Retina (tissue), 1 donor: ENCODE measurements at regions not wholly inside any gene's neighbourhood (a gene's known extent, or its start where the extent isn't known, plus 50 kb on each side); places are given as distances from the start of the nearest gene placed in this dataset.
"Not testable (repeated sequence)": the region's sequence is repeated elsewhere in the genome, so short reads cannot be mapped to it uniquely, and the experiment has no call there.

Experiments
- DNase-seq: peaks from one replicate; pipeline ENCODE4 v3.0.0-alpha.2; 2016

DNA sequence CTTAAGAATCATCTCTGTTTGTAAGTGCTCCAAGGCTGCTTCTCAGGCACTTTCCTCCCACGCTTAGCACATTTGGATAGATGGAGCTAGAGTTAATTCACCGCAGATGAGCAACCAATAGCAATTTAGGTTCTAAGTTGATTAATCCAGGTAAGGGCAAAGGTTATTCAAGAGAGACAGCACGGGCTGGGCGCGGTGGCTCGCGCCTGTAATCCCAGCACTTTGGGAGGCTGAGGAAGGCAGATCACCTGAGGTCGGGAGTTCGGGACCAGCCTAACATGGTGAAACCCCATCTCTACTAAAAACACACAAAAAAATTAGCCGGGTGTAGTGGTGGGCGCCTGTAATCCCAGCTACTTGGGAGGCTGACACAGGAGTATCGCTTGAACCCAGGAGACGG lies 54.5 kb upstream of the UNC13C start:
- DNase-seq, result not testable (repeated sequence)

DNA sequence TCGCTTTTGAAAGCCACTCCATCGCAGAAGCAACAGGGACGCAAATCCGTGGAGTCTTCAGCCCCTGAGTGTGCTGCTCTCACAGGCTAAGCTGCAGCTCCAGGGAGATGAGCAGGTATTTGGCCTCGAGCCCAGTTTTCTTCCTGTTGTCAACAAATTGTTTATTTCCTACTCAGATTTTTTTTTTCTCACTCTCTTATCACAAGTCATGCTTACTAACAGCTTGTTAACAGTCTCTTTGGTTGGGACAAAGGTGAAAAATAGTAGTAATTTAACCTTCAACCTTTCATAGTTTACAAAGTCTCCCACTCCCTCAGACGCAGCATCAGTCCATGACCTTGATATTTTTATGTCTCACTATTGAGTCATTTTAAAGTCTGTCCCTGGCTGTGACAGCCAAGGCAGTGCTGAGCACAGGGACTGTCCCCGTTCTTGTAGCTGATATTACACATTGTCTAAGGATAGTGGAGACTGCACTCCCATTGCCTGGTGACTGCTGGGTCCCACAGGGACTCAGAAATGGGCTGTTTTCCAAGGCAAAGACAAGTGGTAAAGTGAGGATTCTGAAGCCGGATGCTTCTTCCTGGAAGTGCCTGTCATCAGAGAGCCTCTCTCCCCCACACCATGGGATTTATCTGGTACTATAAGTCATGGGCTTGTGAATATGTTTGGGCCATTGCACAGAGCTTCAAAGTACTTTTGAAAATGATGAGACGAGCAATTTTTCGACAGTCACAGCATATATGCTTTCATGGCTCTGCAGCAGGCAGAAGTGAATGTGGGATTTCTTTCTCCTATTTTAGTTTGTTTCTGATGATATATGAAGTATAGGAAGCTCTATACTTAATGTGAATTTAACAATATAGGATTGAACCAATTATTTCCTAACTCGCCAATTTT lies 59.8 kb upstream of the UNC13C start:
- DNase-seq, result peak; percentile 5

DNA sequence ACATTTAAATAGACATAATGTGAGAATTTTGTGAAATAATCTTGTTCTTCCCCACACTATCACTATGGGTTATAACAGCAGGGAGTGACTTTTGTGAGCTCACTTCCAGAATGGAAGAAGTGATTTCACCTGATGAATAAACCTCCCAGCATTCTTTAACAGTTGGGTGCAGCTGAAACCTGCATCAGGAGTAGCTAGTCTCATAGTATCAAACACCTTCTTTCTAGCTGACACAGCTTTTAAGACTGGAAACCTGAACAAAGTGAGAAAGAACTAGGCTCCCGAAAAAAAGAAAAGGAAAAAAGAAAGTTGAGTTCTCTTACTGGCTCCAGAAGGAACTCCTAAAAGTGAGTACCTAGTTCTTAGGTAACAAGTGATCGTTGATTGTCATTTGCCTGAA lies 61.1 kb upstream of the UNC13C start:
- DNase-seq, result no peak

DNA sequence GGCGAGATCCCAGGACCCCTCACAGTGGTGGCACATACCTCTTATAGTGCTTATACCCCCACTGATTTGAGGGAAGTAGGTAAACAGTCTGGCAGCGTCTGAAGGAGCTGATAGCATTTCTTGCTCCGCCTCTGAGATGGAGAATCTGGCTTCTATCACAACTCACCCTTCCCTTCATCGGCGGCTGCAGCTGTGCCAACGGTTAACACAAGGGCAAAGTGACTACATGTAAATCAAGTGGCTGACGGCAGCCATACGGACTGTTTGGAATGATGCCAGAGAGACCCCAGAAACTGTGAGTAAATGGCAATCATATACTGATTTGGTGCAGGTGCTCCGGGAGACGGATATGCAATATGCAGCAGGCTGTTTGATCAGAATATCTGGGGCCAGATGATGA lies 66.8 kb upstream of the UNC13C start:
- no peak for DNase-seq

DNA sequence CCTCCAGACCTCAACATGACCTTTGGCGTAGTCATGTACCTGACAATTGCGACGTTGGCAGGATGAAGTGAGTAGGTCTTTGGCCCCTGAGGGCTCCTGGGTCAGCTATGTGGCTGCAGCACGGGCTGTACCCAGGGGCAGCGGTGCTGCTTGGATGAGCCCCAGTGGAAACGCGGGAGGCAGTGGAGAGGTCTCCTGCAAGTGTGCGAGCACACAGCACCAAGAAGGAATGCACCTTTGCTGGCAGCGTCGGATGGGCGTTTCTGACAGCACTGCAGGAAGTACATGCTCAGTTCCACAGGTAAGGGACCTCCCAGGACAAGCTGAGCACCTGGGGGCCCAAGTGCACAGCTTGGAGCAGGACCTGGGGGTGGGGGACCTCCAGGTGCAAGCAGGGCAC lies 67.4 kb upstream of the UNC13C start:
- DNase-seq, result no peak

DNA sequence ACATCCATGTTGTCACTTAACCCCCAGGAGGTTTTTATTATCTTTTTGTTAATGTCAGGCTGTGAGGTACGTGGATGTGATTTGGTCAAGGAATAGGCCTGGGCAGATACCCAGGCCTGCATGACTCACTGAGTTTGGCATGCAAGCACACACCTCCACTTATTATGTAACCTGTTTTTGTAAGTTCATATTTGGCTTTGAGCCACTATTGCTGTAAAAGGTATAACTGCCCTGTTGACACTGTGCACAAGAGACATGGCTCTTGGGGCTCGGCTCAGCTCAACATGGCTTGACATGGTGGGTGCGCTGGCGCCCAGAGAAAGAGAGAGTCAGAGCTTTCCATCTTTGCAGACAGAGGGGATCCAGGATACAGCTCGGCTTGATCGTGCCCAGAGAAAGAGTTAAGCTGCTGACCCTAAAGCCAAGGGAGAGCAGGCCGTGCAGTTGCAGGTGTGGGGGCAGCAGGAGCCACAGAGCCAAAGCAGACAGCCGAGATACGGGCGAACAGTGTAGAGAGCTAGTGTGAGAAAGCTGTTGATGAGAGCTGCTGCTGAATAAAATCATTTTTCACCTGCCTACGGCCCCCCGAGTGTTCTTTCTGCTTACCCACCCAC lies 67.9 kb upstream of the UNC13C start:
- no peak for DNase-seq

DNA sequence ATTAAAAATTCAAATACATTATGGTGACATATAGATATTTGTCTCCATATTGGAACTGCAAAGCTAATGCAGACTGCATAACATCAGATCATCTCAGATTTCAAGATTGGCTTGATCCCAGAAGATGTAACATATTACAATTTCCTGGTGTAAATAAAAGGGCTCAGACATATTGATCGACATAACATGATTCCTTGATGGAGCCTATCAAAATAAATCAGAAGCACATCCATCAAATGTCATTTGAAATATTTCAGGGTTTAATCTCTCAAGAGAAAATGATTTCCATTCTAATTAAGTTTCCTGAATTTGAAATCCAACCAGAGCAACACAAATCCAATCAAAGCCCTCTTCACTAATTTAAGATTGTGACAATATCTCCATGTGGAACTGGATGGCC lies 75.1 kb upstream of the UNC13C start:
- peak; percentile 30 for DNase-seq

DNA sequence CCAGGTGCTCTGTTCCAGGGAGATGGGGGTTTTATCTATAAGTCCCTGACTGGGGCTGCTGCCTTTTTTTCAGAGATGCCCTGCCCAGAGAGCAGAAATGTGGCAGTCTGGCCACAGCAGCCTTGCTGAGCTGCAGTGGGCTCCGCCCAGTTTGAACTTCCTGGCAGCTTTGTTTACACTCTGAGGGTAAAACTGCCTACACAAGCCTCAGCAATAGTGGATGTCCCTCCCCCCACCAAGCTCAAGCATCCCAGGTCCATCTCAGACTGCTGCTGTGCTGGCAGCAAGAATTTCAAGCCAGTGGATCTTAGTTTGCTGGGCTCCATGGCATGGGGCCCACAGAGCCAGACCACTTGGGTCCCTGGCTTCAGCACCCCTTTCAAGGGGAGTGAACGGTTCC lies 84.8 kb upstream of the UNC13C start:
- not testable (repeated sequence) for DNase-seq

DNA sequence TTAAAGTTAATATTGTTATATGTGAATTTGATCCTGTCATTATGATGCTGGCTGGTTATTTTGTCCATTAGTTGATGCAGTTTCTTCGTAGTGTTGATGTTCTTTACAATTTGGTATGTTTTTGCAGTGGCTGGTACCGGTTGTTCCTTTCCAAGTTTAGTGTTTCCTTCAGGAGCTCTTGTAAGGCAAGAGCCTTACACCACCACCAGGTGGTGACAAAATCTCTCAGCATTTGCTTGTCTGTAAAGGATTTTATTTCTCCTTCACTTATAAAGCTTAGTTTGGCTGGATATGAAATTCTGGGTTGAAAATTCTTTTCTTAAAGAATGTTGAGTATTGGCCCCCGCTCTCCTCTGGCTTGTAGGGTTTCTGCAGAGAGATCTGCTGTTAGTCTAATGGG lies 86.4 kb upstream of the UNC13C start:
- DNase-seq, result not testable (repeated sequence)

DNA sequence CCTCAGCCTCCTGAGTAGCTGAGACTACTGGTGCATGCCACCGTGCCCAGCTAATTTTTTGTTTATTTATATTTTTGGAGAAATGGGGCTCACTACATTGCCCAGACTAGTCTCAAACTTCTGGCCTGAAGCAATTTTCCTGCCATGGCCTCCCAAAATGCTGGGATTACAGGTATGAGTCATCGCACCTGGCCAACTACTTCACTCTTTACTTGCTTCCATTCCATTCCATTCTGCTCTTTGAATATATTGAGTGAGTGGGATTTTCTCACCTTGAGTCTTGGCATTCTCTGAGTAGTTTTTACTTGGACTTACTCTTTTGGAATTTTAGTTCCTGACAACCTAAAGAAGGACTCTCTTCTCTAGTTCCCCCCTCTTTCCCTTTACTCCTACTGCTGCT lies 93.8 kb upstream of the UNC13C start:
- DNase-seq, result no peak

DNA sequence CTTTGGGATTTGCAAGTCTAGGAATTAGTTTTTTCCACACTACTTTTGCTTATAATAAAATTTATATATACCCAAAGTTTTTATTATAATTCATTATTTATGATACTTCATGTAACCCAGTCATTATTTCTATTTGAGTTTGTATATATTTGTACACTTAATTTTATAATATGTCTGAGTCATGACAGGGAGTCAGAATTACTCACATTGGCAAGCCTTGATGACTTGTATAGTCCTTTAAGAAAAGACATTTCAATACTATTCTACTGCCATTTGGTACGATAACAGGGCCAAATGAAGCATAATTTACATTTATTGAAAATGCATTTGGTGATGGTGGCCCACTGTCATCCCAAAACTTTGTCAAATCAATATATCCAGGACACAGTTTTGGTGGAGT lies 95.9 kb upstream of the UNC13C start:
- no peak for DNase-seq

DNA sequence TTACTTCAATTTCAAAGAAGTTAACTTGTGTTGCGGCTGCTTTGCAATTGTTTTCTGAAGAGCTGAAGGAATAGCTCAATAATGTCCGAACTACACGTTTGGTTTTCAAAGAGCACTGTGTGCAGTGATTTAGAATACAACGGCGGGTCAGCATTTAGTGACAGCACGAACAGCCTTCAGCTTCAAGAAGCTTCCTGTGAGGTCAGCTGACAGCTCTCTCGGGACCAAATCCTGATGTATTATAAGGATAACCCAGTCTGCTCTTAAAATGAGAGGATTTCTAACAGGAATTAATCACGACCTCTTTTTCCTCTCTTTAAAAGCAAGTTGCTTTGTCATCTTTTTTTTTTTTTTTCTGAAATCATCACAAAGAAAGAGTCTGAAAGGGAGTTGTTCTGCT lies 97.9 kb upstream of the UNC13C start:
- peak; percentile 21 for DNase-seq

DNA sequence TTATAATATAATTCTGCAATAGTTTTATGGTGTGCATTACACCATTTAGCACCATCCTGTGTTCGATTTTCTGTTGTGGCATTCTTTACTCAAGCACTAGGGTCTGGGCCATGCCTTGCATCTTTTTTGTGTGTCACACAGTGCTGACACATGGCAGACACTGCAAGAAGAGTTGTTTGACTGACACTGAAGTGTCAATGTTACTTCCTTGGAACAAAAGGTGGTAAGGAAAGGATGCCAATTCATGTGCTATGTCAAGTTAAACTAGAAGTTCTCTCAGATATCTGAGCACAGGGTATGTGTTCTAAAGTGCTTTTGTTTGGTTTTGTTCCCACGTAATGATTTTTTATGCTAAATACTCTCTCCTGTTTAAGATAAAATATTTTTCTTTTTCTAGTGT lies 102.5 kb upstream of the UNC13C start:
- no peak for DNase-seq

DNA sequence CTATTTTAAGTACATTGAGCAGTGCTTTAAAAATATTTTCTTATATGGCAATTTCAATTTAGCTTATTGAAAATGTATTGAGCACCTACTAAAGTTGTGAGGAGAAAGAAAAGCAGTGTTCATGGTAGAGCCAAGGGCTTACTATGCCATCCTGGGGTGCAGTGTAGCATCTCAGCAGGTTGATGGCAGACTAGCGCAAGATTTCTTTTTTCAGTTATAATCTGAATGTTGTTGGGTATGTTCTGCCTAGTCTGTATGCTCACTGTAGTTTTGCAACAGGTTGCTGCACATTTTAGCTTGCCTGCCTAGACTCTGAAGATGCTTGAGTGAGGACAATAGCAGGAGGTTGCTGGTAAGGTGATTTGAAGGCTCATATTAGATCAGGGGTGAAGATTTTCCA lies 103.1 kb upstream of the UNC13C start:
- no peak for DNase-seq

DNA sequence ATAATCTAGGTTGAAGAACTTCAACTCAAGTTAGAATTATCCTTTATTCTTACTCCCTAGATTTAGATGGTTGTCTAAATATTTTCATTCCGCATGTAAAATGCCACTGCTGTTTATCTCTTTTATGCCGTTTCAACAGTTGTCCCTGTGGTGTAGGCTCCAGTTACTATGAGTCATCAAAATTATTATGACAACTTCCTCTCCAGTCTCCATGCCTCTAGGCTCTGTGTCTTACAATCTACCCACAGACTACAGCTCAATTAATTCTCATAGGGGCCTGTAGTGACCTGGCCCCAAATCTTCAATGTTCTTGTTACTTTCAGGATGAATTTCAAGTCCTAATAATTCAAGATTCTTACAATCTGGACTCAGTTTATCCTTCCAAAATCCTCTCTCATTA lies 105.8 kb upstream of the UNC13C start:
- no peak for DNase-seq

DNA sequence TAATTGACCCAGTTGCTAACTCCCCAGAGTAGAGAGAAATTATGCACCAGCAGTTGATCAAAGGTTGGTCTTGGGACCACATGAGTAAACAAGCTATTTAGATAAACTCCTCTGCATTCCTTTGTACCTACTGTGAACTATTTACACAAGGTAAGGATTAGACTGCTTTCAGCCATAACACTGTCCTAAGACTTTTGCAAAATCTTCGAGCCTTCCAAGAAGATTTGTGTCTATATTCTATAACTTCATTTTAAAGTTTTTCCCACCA lies 108.5 kb upstream of the UNC13C start:
- no peak for DNase-seq

DNA sequence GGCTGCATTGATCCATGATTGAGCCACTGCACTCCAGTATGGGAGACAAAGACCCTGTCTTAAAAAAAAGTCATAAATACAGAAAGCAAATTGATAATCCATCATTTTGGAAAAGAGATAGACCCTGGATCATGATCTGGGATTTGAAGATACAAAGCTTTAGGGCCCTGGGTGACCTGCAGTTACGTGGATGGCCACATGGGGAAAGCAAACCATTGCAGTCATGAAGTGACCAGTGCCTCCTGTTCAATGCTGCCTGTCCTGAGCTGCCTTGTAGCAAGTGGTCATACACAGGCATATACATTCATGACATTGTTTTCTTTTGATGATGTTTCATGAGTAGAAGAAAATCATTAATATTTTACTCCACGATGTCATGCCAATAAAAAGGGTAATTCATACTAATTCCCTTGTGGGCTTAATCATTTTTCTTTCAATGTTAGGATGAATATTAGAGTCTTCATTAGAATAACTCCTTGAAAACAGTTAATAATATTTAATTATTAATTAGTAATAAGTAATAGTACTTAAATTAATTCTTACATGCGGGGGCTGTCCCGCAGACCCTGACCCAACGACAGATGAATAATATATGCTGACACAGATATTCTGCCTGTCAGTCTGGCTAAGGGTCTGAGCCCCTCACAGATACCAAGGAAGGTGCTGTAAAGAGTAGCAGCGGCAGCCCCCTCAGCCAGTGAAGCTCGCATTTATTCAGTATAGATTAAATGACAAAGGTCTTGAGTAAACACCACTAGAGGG lies 109.0 kb upstream of the UNC13C start:
- DNase-seq, result no peak

DNA sequence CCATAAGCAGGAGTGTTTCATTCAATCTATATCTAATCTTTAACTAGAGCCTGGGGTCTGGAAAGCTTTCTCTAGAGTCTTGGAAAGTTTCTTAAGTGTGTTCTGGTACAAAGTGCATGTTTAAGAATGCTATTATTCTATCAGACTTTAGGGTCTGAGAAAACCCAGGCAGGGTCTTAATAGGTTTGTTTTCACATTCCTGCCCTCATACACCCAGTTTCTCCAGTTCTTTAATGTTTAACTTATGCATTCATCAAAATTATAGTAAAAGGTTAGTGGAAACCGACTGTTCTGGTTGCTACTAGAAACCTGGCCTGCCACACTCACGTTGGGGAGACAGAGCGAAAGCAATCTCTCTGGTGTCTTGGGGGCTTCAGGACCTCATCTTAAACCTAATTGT lies 102.9 kb upstream of the WDR72 start:
- DNase-seq, result no peak

DNA sequence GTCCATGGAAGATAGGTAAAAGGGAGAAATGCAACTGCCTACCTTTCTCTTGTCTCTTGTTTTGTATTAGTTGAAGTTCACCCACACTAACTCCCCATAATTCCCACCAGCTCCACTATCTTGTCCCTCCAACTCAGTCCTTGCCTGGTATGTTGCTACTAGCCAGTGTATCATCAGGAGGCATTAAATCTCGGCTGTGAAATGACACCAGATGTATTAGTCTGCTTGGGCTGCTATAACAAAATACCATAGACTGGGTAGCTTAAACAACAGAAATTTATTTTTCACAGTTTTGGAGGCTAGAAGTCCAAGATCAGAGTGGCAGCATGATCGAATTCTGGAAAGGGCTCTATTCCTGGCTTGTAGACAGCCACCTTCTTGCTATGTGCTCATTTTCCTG lies 102.3 kb upstream of the WDR72 start:
- no peak for DNase-seq

DNA sequence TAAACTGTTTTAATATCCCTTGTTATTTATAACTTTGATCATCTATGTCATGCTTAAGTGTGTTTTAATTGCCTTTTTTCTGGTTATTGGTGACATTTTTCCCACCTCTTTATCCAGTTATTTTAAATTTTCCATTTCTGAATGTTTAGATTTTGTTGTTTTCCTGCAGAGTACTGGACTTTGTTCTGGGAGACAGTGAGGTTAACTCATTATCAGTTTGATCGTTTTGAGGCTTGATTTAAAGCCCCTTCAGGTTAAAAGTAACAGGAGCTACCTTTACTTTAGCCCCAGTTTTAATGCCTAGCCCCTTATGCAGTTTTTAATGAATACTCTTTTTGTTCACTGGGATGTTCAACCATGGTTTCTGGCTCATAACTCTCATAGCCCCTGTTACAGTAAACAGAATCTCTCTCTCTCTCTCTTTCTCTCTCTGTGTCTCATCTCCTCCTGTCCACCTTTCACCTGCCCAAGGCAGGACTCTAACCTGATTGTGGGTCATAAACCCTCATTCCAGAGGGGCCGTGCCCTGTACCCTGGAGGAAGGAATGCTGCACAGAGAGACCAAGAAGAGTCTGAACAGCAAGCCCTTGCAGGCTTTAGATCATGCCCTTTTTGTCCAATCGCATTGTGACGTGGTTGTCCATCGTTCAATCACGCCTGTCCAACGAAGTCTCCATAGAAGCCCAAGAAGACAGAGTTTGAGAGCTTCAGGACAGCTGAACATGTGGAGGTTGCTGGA lies 91.8 kb upstream of the WDR72 start:
- no peak for DNase-seq

DNA sequence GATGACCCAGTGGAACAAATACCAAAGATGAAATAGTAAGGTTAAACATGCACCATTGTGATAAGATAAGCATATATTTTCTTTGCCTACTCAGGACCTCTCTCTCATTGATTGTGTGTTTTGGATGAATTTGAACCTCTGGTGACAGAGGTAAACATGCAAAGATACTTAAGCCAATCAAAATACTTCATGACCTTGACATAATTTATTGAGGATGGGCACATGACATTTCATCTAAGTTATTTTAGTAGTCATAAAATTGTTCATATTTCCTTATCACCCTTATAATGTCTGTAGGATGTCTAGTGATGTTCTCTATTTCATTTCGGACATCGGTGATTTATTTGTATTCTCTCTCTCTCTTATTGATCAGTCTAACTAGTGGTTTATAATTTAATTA lies 88.3 kb upstream of the WDR72 start:
- no peak for DNase-seq

DNA sequence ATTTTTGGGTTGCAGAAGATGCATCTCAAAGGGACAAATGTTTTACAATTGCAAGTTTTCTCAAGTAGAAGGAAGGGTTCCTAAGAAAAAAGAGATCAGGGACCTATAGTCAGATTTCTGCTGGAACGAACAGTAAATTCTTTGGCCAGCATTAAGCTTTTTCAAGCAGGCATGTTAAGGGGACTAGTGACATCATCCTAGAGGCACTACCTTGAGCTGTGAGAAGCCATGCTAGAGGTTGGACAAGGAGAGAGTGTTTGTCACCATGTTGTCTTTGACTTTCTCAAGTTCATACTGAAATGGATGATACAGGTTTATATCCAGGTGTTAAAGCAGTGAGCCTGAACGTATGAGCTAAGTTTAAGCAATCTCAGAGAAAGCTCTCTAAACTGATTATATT lies 85.2 kb upstream of the WDR72 start:
- DNase-seq, result no peak

DNA sequence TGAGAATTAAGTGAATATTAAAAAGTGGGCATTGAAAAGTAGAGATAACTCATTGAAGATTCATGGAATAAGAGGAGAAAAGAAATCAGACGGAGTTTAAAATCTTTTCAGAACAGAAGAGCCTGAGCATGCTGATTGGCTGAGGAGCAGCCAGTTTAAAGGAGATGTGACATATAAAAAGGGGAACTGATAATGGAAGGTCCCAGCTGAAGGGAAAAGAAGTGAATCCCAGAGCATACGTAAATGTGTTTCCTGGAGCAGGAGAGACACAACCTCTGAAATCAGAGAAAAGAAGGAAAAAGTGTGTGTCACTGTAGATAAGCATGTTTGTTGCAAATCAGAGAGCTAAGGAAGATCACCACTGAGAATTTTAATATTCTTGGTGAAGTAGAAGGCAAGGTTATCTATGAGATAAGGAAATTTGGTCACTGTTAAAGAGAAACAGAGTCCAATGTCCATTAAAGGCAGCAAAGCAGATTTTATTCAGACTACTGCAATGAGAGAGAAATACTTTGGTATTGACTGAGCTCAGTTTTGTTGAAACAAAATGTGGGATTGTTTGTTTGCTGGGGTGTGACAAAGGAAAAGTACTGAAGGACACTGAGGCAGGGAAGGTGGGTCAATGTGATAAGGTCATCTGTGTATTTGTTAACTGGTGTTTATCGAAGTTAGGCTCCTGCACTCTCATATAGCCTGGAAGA lies 84.6 kb upstream of the WDR72 start:
- no peak for DNase-seq
